ENCODE measurements at regions not wholly inside any gene's neighbourhood (a gene's known extent, or its start where the extent isn't known, plus 50 kb on each side); places are given as distances from the start of the nearest gene placed in this dataset.

GRCh38 chr10:2145926-2146478, 408.7 kb upstream of the ADARB2 start:
- Histone ChIP-seq H3K4me3 (ENCODE audit: low read length in 3 of 3) (no peak overlapping the region), H3K36me3 (ENCODE audit: control insufficient read depth in 2 of 3, insufficient read depth in 3 of 3, low read length in 3 of 3) (no peaks in the 10 kb centered on the region), H3K4me1 (ENCODE audit: control insufficient read depth in 2 of 3, insufficient read depth in 2 of 3, low read depth in 1 of 3, low read length in 3 of 3) (peaks cover 0 to 4% (median 0%) of the 10 kb centered on the region in 3 donors), H3K9me3 (ENCODE audit: control insufficient read depth in 2 of 3, insufficient read depth in 1 of 3, low read length in 3 of 3) (no peaks in the 10 kb centered on the region), H3K27me3 (ENCODE audit: control insufficient read depth, insufficient read depth, low read length) (no peaks in the 10 kb centered on the region), H3K27ac (ENCODE audit: low read depth in 2 of 2, low read length in 2 of 2) (no peak overlapping the region), H3K9ac (ENCODE audit: low read length in 3 of 3) (no peak overlapping the region)
- FAIRE-seq: no peak
- TF ChIP-seq, protein P1, sequence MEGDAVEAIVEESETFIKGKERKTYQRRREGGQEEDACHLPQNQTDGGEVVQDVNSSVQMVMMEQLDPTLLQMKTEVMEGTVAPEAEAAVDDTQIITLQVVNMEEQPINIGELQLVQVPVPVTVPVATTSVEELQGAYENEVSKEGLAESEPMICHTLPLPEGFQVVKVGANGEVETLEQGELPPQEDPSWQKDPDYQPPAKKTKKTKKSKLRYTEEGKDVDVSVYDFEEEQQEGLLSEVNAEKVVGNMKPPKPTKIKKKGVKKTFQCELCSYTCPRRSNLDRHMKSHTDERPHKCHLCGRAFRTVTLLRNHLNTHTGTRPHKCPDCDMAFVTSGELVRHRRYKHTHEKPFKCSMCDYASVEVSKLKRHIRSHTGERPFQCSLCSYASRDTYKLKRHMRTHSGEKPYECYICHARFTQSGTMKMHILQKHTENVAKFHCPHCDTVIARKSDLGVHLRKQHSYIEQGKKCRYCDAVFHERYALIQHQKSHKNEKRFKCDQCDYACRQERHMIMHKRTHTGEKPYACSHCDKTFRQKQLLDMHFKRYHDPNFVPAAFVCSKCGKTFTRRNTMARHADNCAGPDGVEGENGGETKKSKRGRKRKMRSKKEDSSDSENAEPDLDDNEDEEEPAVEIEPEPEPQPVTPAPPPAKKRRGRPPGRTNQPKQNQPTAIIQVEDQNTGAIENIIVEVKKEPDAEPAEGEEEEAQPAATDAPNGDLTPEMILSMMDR (IDR thresholded peaks at IDR 0.05; ENCODE audit: borderline replicate concordance, extremely low read depth, insufficient read depth): no peak
- DNase-seq: peak in 3 of 5 donors; percentile 54 to 68 (median 60)
- intact Hi-C loops (cut with DNase I): no loop called here

GRCh38 chr10:2145491-2145890, 408.2 kb upstream of the ADARB2 start:
- Histone ChIP-seq H3K36me3 (ENCODE audit: control insufficient read depth in 2 of 3, insufficient read depth in 3 of 3, low read length in 3 of 3) (no peaks in the 10 kb centered on the region), H3K4me1 (ENCODE audit: control insufficient read depth in 2 of 3, insufficient read depth in 2 of 3, low read depth in 1 of 3, low read length in 3 of 3) (peaks cover 0 to 4% (median 0%) of the 10 kb centered on the region in 3 donors), H3K27me3 (ENCODE audit: control insufficient read depth, insufficient read depth, low read length) (no peaks in the 10 kb centered on the region), H3K9ac (ENCODE audit: low read length in 3 of 3) (no peak overlapping the region), H3K4me3 (ENCODE audit: low read length in 3 of 3) (no peak overlapping the region), H3K9me3 (ENCODE audit: control insufficient read depth in 2 of 3, insufficient read depth in 1 of 3, low read length in 3 of 3) (no peaks in the 10 kb centered on the region), H3K27ac (ENCODE audit: low read depth in 2 of 2, low read length in 2 of 2) (no peak overlapping the region)
- intact Hi-C loops (cut with DNase I): no loop called here
- TF ChIP-seq, protein P1 (IDR thresholded peaks at IDR 0.05; ENCODE audit: borderline replicate concordance, extremely low read depth, insufficient read depth): no peak
- DNase-seq (peak in 3 of 5 donors; percentile 18 to 45 (median 37)), FAIRE-seq (no peak)

DNA sequence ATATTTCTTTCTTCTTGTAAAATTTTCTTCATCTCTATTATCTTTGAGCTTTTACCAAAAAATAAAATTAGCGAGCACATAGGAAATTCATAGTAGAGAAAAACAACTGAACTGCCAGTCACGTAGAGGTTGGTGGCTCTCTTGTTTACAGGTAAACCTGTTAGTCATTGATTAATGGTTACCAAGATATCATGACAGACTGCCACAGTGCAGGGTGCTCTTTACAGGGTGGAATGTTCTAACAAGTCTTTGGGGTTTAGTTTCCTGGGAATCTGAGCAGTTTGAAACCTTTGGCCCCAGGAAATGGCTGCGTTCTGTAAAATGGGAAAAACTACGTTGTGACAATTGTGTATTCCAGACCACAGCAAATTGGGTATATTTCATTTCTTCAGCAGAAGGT, 407.3 kb upstream of the ADARB2 start:
- Histone ChIP-seq H3K4me1 (ENCODE audit: control insufficient read depth in 2 of 3, insufficient read depth in 2 of 3, low read depth in 1 of 3, low read length in 3 of 3) (peaks cover 0 to 4% (median 0%) of the 10 kb centered on the region in 3 donors), H3K9ac (ENCODE audit: low read length in 3 of 3) (no peak overlapping the region), H3K27me3 (ENCODE audit: control insufficient read depth, insufficient read depth, low read length) (no peaks in the 10 kb centered on the region), H3K4me3 (ENCODE audit: low read length in 3 of 3) (no peak overlapping the region), H3K27ac (ENCODE audit: low read depth in 2 of 2, low read length in 2 of 2) (no peak overlapping the region), H3K9me3 (ENCODE audit: control insufficient read depth in 2 of 3, insufficient read depth in 1 of 3, low read length in 3 of 3) (no peaks in the 10 kb centered on the region), H3K36me3 (ENCODE audit: control insufficient read depth in 2 of 3, insufficient read depth in 3 of 3, low read length in 3 of 3) (no peaks in the 10 kb centered on the region)
- DNase-seq: no peak
- intact Hi-C loops (cut with DNase I): no loop called here
- TF ChIP-seq, protein P1 (IDR thresholded peaks at IDR 0.05; ENCODE audit: borderline replicate concordance, extremely low read depth, insufficient read depth): no peak
- FAIRE-seq: no peak

Measured in kidney (tissue), 13 donors.